AG09319 (cell line): ENCODE measurements at regions not wholly inside any gene's neighbourhood (a gene's known extent, or its start where the extent isn't known, plus 50 kb on each side); places are given as distances from the start of the nearest gene placed in this dataset.

Experiments
- DNase-seq: peaks from one replicate; pipeline ENCODE4 v3.0.0-alpha.2; 2010; ENCODE audit warnings: low read depth; ENCODE audit errors: extremely low read depth
- CTCF ChIP-seq: IDR thresholded peaks from 2 replicates; pipeline ENCODE4 v1.5.1; 2011; ENCODE audit warnings: low read depth, mild to moderate bottlenecking, inconsistent platforms, low read length, moderate library complexity

- no peak; the same call in none of the 2 replicates for TF ChIP-seq CTCF
- DNase-seq, result no peak
Observed at GRCh38 chr1:116232989-116233514, 121.9 kb downstream of the MAB21L3 start.

- no peak for DNase-seq
- TF ChIP-seq CTCF, result no peak
Observed at GRCh38 chr1:116234429-116234828, 123.2 kb downstream of the MAB21L3 start.

GRCh38 chr1:116239916-116240315 lies 128.7 kb downstream of the MAB21L3 start:
- no peak for DNase-seq
- no peak for TF ChIP-seq CTCF

- no peak for DNase-seq
- no peak for TF ChIP-seq CTCF
Observed at GRCh38 chr1:116242741-116243140, 130.3 kb upstream of the ATP1A1 start.

- DNase-seq, result no peak
- no peak for TF ChIP-seq CTCF
Observed at GRCh38 chr1:116243333-116244054, 129.6 kb upstream of the ATP1A1 start.

- no peak for TF ChIP-seq CTCF
- DNase-seq, result no peak
Observed at GRCh38 chr1:116246174-116246573, 126.9 kb upstream of the ATP1A1 start.

- TF ChIP-seq CTCF, result no peak
- no peak for DNase-seq
Observed at GRCh38 chr1:116252271-116252670, 120.8 kb upstream of the ATP1A1 start.
